ENCODE measurements at regions not wholly inside any gene's neighbourhood (a gene's known extent, or its start where the extent isn't known, plus 50 kb on each side); places are given as distances from the start of the nearest gene placed in this dataset.

DNA sequence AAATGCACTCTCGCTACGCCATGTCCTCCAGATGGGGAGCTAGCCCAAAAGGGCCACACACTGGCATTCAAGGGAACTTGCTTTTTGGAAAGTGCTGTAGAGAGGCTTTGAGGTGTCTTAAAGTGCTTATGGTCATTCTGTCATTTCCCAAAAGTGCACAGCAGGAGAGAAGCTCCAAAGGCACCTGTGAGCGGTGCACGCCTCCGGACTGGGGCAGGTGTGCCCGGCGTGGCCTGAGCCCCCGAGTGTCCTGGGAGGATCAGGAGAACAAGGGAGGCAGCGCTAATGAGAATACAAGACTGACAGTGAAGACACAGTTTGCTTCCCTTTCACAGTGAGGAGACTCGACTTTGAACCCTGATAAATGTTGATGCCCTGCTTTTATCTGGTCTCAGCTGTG is 419.0 kb upstream of the MKI67 start:
- TF ChIP-seq FOXP2 (optimal IDR thresholded peaks at IDR 0.05; ENCODE audit: borderline replicate concordance, extremely low read depth, extremely low read length, insufficient read depth) (no peak), POLR2AphosphoS5 (IDR thresholded peaks at IDR 0.05; ENCODE audit: low read depth, low read length) (no peak), TAF1 (IDR thresholded peaks at IDR 0.05; ENCODE audit: borderline replicate concordance, insufficient read depth, low read length) (no peak), SIN3A (IDR thresholded peaks at IDR 0.05; ENCODE audit: borderline replicate concordance, insufficient read depth, low read length) (no peak)
- TF ChIP-seq, protein P1, sequence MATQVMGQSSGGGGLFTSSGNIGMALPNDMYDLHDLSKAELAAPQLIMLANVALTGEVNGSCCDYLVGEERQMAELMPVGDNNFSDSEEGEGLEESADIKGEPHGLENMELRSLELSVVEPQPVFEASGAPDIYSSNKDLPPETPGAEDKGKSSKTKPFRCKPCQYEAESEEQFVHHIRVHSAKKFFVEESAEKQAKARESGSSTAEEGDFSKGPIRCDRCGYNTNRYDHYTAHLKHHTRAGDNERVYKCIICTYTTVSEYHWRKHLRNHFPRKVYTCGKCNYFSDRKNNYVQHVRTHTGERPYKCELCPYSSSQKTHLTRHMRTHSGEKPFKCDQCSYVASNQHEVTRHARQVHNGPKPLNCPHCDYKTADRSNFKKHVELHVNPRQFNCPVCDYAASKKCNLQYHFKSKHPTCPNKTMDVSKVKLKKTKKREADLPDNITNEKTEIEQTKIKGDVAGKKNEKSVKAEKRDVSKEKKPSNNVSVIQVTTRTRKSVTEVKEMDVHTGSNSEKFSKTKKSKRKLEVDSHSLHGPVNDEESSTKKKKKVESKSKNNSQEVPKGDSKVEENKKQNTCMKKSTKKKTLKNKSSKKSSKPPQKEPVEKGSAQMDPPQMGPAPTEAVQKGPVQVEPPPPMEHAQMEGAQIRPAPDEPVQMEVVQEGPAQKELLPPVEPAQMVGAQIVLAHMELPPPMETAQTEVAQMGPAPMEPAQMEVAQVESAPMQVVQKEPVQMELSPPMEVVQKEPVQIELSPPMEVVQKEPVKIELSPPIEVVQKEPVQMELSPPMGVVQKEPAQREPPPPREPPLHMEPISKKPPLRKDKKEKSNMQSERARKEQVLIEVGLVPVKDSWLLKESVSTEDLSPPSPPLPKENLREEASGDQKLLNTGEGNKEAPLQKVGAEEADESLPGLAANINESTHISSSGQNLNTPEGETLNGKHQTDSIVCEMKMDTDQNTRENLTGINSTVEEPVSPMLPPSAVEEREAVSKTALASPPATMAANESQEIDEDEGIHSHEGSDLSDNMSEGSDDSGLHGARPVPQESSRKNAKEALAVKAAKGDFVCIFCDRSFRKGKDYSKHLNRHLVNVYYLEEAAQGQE (IDR thresholded peaks at IDR 0.05; ENCODE audit: insufficient read depth in 1 of 2, low read depth in 2 of 2, low read length in 2 of 2), result no peak

DNA sequence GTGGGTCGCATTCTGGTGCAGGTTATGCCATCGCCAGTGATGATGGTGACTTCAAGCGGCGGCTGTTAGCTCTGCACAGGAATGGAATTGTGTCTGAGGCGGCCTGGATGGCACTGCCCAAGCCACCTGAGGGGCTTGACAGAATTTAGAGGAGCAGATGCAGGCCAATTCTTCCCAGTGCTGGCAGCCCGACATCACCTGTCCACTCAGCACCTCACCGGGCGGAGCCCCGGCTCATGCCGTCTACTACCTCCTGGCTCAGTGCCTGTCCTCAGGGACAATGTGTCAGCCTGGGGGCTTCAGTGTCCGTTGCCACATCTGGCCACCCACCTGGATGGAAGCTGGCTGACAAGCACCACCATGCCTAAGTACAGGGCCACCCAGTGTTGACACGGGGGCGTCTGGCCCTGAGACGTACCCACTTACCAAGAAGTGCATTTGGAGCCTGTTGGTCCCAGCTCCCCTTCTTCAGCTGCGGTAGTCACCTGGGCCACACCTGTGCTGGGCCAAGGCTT is 420.5 kb upstream of the MKI67 start:
- no peak for TF ChIP-seq SIN3A (IDR thresholded peaks at IDR 0.05; ENCODE audit: borderline replicate concordance, insufficient read depth, low read length)
- TF ChIP-seq TAF1 (IDR thresholded peaks at IDR 0.05; ENCODE audit: borderline replicate concordance, insufficient read depth, low read length), result no peak

DNA sequence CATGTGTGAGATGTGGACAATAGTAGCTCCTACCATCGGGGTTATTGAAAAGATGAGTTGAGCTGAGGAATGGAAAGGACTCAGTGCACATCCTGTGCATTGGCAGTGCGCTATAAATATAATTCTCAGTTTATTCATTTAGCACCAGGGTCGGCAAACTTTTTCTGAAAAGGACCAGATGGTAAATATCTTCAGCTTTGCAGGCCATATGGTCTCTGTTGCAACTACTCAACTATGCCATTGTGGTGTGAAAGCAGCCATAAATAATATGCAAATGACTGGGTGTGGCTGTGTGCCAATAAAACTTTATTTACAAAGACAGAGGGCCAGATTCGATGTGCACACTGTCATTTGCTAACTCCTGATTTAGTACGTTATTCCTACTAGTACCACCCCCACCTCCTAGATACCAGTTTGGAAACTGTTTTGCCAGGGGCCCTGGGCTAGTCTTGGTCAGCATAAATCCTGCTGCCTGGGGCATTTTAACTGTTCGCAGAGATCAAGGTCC is 422.9 kb upstream of the MKI67 start:
- TF ChIP-seq TAF1 (IDR thresholded peaks at IDR 0.05; ENCODE audit: borderline replicate concordance, insufficient read depth, low read length), result no peak
- no peak for TF ChIP-seq POLR2AphosphoS5 (IDR thresholded peaks at IDR 0.05; ENCODE audit: low read depth, low read length)
- TF ChIP-seq, protein P1 (IDR thresholded peaks at IDR 0.05; ENCODE audit: insufficient read depth in 1 of 2, low read depth in 2 of 2, low read length in 2 of 2), result no peak
- no peak for TF ChIP-seq SIN3A (IDR thresholded peaks at IDR 0.05; ENCODE audit: borderline replicate concordance, insufficient read depth, low read length)
- TF ChIP-seq FOXP2 (optimal IDR thresholded peaks at IDR 0.05; ENCODE audit: borderline replicate concordance, extremely low read depth, extremely low read length, insufficient read depth), result no peak

DNA sequence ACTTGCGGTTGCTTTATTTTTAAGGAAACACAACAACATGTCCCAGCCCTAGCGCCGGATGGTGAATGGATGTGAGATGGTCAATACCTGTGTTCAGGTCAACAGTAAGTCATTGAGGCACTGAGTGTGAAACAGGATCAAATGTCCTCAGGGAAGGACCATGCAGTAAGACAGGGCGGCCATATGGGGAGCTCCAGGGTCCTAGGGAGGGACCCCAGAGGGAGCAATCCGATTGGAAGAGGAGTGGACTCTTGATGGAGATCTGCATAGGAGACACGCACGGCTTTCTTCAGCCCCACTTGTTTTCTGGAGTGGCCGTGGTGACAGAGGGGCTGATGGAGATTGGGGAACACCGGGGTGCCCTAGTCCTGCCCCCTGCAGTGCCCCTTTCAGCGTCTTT is 423.8 kb upstream of the MKI67 start:
- TF ChIP-seq TAF1 (IDR thresholded peaks at IDR 0.05; ENCODE audit: borderline replicate concordance, insufficient read depth, low read length) (no peak), POLR2AphosphoS5 (IDR thresholded peaks at IDR 0.05; ENCODE audit: low read depth, low read length) (no peak), SIN3A (IDR thresholded peaks at IDR 0.05; ENCODE audit: borderline replicate concordance, insufficient read depth, low read length) (no peak), FOXP2 (optimal IDR thresholded peaks at IDR 0.05; ENCODE audit: borderline replicate concordance, extremely low read depth, extremely low read length, insufficient read depth) (no peak)
- TF ChIP-seq, protein P1 (IDR thresholded peaks at IDR 0.05; ENCODE audit: insufficient read depth in 1 of 2, low read depth in 2 of 2, low read length in 2 of 2), result no peak

DNA sequence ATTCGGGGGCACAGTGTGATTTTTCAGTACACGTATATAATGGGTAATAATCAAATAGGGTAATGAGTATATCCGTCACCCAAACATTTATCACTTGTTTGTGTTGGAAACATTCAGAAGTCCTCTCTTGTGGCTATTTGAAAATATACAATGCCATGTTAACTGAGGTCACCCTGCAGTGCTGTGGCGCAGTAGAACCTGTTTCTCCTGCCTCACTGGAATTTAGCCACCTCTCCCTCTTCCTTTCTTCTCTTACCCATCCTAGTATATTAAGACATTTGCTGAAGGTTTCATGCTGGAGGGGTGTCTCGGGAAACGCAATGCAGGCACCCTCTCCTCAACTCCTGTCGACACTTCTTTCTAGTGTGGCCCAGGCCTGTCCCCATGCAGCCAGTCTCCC is 425.3 kb upstream of the MKI67 start:
- TF ChIP-seq SIN3A (IDR thresholded peaks at IDR 0.05; ENCODE audit: borderline replicate concordance, insufficient read depth, low read length) (no peak), POLR2AphosphoS5 (IDR thresholded peaks at IDR 0.05; ENCODE audit: low read depth, low read length) (no peak), TAF1 (IDR thresholded peaks at IDR 0.05; ENCODE audit: borderline replicate concordance, insufficient read depth, low read length) (no peak), FOXP2 (optimal IDR thresholded peaks at IDR 0.05; ENCODE audit: borderline replicate concordance, extremely low read depth, extremely low read length, insufficient read depth) (no peak)
- TF ChIP-seq, protein P1 (IDR thresholded peaks at IDR 0.05; ENCODE audit: insufficient read depth in 1 of 2, low read depth in 2 of 2, low read length in 2 of 2), result no peak

Data from PFSK-1 (cell line).